Naive B cell (primary cell): ENCODE measurements at regions not wholly inside any gene's neighbourhood (a gene's known extent, or its start where the extent isn't known, plus 50 kb on each side); places are given as distances from the start of the nearest gene placed in this dataset.

ENCODE experiments used
- ATAC-seq, 2 donors: fragments of 150-1000 bp; cut with Tn5 transposase; 2 replicates each; pipeline ENCODE4 v1.10.0; 2021; ENCODE audit warnings: low read depth in 2 of 2, mild to moderate bottlenecking in 2 of 2, moderate library complexity in 2 of 2
- DNase-seq: peaks from one replicate; pipeline ENCODE4 v3.0.0; 2022
- H3K27ac Mint-ChIP-seq, 6 donors: one replicate each; pipeline ENCODE4 v1.8.0; 2020 to 2022; ENCODE audit warnings: mild to moderate bottlenecking in 6 of 6, mixed read lengths in 6 of 6, moderate library complexity in 5 of 6, inconsistent platforms in 2 of 6
- H3K27me3 Mint-ChIP-seq, 3 donors: one replicate each; pipeline ENCODE4 v1.8.0; 2021 to 2022; ENCODE audit warnings: mixed read lengths in 3 of 3, mild to moderate bottlenecking in 1 of 3
- H3K36me3 Mint-ChIP-seq, 2 donors: one replicate each; pipeline ENCODE4 v1.8.0; 2020 to 2022; ENCODE audit warnings: mixed read lengths in 2 of 2, inconsistent platforms in 1 of 2, mild to moderate bottlenecking in 1 of 2
- H3K4me1 Mint-ChIP-seq, 3 donors: one replicate each; pipeline ENCODE4 v1.8.0; 2020 to 2022; ENCODE audit warnings: mixed read lengths in 3 of 3, inconsistent platforms in 1 of 3, mild to moderate bottlenecking in 1 of 3, moderate library complexity in 1 of 3
- H3K4me3 Mint-ChIP-seq, 8 donors: one replicate each; pipeline ENCODE4 v1.8.0; 2020 to 2022; ENCODE audit warnings: mild to moderate bottlenecking in 8 of 8, mixed read lengths in 8 of 8, moderate library complexity in 8 of 8, inconsistent platforms in 2 of 8
- H3K9me3 Mint-ChIP-seq, 7 donors: one replicate each; pipeline ENCODE4 v1.8.0; 2020 to 2022; ENCODE audit warnings: mixed read lengths in 7 of 7, mild to moderate bottlenecking in 5 of 7, inconsistent platforms in 2 of 7, moderate library complexity in 1 of 7

GRCh38 chr10:63917363-63917762, 396.2 kb downstream of the REEP3 start:
- H3K9me3 Mint-ChIP-seq: peaks cover 0 to 3% (median 0%) of the 10 kb centered on the region in 7 donors
- DNase-seq (no peak), ATAC-seq (no peak)
- H3K4me3 Mint-ChIP-seq: no peak overlapping the region
- H3K4me1 Mint-ChIP-seq: no peaks in the 10 kb centered on the region
- peaks cover 19 to 40% (median 24%) of the 10 kb centered on the region in 3 donors for H3K27me3 Mint-ChIP-seq
- no peaks in the 10 kb centered on the region for H3K36me3 Mint-ChIP-seq
- H3K27ac Mint-ChIP-seq: no peak overlapping the region

GRCh38 chr10:63919575-63920279, 398.5 kb downstream of the REEP3 start:
- ATAC-seq (no peak), DNase-seq (no peak)
- peaks cover 0 to 3% (median 0%) of the 10 kb centered on the region in 7 donors for H3K9me3 Mint-ChIP-seq
- H3K27ac Mint-ChIP-seq: no peak overlapping the region
- H3K4me3 Mint-ChIP-seq: no peak overlapping the region
- peaks cover 21 to 30% (median 25%) of the 10 kb centered on the region in 3 donors for H3K27me3 Mint-ChIP-seq
- H3K36me3 Mint-ChIP-seq: no peaks in the 10 kb centered on the region
- no peaks in the 10 kb centered on the region for H3K4me1 Mint-ChIP-seq

GRCh38 chr10:63920926-63921325, 399.7 kb downstream of the REEP3 start:
- no peak for DNase-seq
- Mint-ChIP-seq H3K27me3 (peaks cover 18 to 30% (median 25%) of the 10 kb centered on the region in 3 donors), H3K4me1 (no peaks in the 10 kb centered on the region), H3K4me3 (no peak overlapping the region), H3K36me3 (no peaks in the 10 kb centered on the region), H3K27ac (no peak overlapping the region), H3K9me3 (peaks cover 0 to 3% (median 0%) of the 10 kb centered on the region in 7 donors)
- ATAC-seq: no peak

- Mint-ChIP-seq H3K36me3 (no peaks in the 10 kb centered on the region), H3K27ac (peak overlapping the region in 1 of 6 donors; percentile 28), H3K4me1 (no peaks in the 10 kb centered on the region), H3K9me3 (peaks cover 0 to 3% (median 0%) of the 10 kb centered on the region in 7 donors), H3K27me3 (peaks cover 13 to 30% (median 25%) of the 10 kb centered on the region in 3 donors), H3K4me3 (no peak overlapping the region)
- ATAC-seq (no peak), DNase-seq (no peak)
Measured at GRCh38 chr10:63921908-63922467, 400.8 kb downstream of the REEP3 start.

- Mint-ChIP-seq H3K27ac (peak overlapping the region in 1 of 6 donors; percentile 28), H3K9me3 (peaks cover 0 to 3% (median 0%) of the 10 kb centered on the region in 7 donors), H3K4me1 (no peaks in the 10 kb centered on the region), H3K36me3 (no peaks in the 10 kb centered on the region), H3K4me3 (no peak overlapping the region), H3K27me3 (peaks cover 13 to 30% (median 25%) of the 10 kb centered on the region in 3 donors)
- ATAC-seq (no peak), DNase-seq (no peak)
Measured at GRCh38 chr10:63922468-63923284, 401.5 kb downstream of the REEP3 start.

- Mint-ChIP-seq H3K4me1 (no peaks in the 10 kb centered on the region), H3K9me3 (peaks cover 0 to 5% (median 0%) of the 10 kb centered on the region in 7 donors), H3K27me3 (peaks cover 11 to 23% (median 14%) of the 10 kb centered on the region in 3 donors)
Measured at GRCh38 chr10:63929831-63930467, 408.7 kb downstream of the REEP3 start.

DNA sequence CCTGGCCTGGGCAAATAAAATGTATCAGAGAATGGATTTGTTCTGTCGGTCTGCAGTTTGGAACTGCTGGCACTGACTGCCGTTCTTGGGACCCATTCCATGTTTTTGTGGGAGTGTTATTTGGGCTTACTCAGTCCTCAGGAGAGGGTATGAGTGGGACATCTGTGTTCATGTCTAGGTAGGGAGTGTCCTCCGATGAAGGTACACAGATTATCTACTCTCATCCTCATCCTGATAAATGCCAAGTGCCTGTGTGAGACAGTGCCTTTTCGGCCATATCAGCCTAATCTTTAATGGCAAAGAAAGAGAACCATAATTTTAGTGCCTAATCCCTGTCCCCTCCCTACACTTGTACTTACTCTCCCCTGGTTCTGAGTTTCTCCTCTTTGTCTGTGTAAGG, 409.4 kb downstream of the REEP3 start:
- Mint-ChIP-seq H3K9me3 (peaks cover 0 to 5% (median 0%) of the 10 kb centered on the region in 7 donors), H3K4me1 (no peaks in the 10 kb centered on the region), H3K36me3 (no peaks in the 10 kb centered on the region), H3K4me3 (no peak overlapping the region), H3K27me3 (peaks cover 12 to 23% (median 13%) of the 10 kb centered on the region in 3 donors), H3K27ac (no peak overlapping the region)
- ATAC-seq: no peak
- no peak for DNase-seq

More at GRCh38 chr10:63929831-63930467, 408.7 kb downstream of the REEP3 start:
- ATAC-seq: no peak
- Mint-ChIP-seq H3K36me3 (no peaks in the 10 kb centered on the region), H3K27ac (no peak overlapping the region), H3K4me3 (no peak overlapping the region)
- no peak for DNase-seq

DNA sequence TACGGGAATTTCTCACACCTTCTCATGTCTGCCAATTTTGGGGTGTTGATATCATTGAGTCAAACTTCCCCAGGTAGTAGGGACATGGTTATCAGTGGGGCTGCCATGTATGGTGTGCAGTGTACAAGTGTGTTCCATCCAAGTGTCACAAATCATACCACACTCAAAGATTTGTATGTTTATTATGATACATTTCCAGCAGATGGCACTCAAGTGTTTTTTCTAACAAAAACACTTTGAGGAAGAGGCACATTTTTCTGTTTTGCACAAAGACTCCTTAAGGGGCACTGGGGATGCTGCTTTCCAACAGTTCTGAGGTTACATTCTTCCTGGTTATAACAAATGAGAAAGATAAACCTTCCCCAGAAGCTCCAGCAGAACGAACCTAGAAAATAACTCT, 414.5 kb downstream of the REEP3 start:
- Mint-ChIP-seq H3K27ac (no peak overlapping the region), H3K27me3 (peaks cover 8 to 14% (median 11%) of the 10 kb centered on the region in 3 donors), H3K4me1 (no peaks in the 10 kb centered on the region)

DNA sequence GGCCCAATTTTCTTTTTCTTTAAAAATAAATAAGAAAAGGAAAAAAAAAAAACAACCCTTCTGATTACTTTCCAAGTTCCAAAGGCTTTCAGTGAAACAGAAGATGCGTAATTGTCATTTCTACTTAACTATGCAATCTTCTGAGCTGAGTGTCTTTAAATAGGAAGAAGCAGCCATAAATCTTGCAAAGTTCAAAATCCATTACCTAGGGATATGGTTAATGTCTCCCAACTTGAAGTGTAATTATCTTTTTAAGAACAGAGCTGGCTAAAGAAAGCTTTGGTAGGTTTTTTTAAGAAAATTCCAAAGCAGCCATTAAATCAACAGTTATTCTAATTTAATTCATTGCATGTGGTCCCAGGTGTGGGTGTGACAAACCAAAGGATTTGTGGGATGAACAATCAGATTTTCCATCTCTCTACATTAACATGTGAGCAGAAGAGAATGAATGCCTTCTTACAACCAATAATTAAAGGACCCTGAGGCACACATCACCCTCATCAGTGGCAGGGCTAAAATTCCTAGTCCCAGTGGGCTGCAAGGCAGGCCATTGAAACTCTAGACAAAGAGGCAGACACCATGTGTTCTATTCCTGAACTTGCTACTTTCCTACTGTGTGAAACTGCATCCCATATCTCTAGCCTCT, 419.2 kb downstream of the REEP3 start:
- H3K36me3 Mint-ChIP-seq: no peaks in the 10 kb centered on the region
- no peak for DNase-seq
- H3K4me3 Mint-ChIP-seq: no peak overlapping the region
- no peaks in the 10 kb centered on the region for H3K4me1 Mint-ChIP-seq
- peaks cover 0 to 2% (median 0%) of the 10 kb centered on the region in 7 donors for H3K9me3 Mint-ChIP-seq
- peaks cover 0 to 9% (median 6%) of the 10 kb centered on the region in 3 donors for H3K27me3 Mint-ChIP-seq
- no peak overlapping the region for H3K27ac Mint-ChIP-seq
- no peak for ATAC-seq

More for the DNA sequence above, 414.5 kb downstream of the REEP3 start:
- Mint-ChIP-seq H3K4me3 (no peak overlapping the region), H3K9me3 (peaks cover 0 to 2% (median 0%) of the 10 kb centered on the region in 7 donors), H3K36me3 (no peaks in the 10 kb centered on the region)
- DNase-seq: no peak
- ATAC-seq: no peak

GRCh38 chr10:63964406-63964805, 443.2 kb downstream of the REEP3 start:
- Mint-ChIP-seq H3K36me3 (no peaks in the 10 kb centered on the region), H3K27ac (no peak overlapping the region), H3K9me3 (peaks cover 0 to 16% (median 12%) of the 10 kb centered on the region in 7 donors), H3K4me3 (no peak overlapping the region), H3K27me3 (peaks cover 26 to 31% (median 28%) of the 10 kb centered on the region in 3 donors), H3K4me1 (no peaks in the 10 kb centered on the region)
- DNase-seq (no peak), ATAC-seq (no peak)

GRCh38 chr10:63965846-63966245, 444.6 kb downstream of the REEP3 start:
- no peak overlapping the region for H3K27ac Mint-ChIP-seq
- H3K4me3 Mint-ChIP-seq: no peak overlapping the region
- no peaks in the 10 kb centered on the region for H3K36me3 Mint-ChIP-seq

GRCh38 chr10:63972949-63973827, 452.0 kb downstream of the REEP3 start:
- Mint-ChIP-seq H3K36me3 (no peaks in the 10 kb centered on the region), H3K27ac (no peak overlapping the region), H3K27me3 (peaks cover under 1 to 6% (median 3%) of the 10 kb centered on the region in 3 donors), H3K9me3 (peaks cover 4 to 14% (median 7%) of the 10 kb centered on the region in 7 donors), H3K4me3 (no peak overlapping the region), H3K4me1 (no peaks in the 10 kb centered on the region)
- DNase-seq (no peak), ATAC-seq (no peak)

More at GRCh38 chr10:63965846-63966245, 444.6 kb downstream of the REEP3 start:
- peaks cover 26 to 30% (median 26%) of the 10 kb centered on the region in 3 donors for H3K27me3 Mint-ChIP-seq
- H3K9me3 Mint-ChIP-seq: peaks cover 4 to 16% (median 11%) of the 10 kb centered on the region in 7 donors
- no peak for DNase-seq
- H3K4me1 Mint-ChIP-seq: no peaks in the 10 kb centered on the region
- ATAC-seq: no peak
